ENCODE measurements at regions not wholly inside any gene's neighbourhood (a gene's known extent, or its start where the extent isn't known, plus 50 kb on each side); places are given as distances from the start of the nearest gene placed in this dataset.

DNA sequence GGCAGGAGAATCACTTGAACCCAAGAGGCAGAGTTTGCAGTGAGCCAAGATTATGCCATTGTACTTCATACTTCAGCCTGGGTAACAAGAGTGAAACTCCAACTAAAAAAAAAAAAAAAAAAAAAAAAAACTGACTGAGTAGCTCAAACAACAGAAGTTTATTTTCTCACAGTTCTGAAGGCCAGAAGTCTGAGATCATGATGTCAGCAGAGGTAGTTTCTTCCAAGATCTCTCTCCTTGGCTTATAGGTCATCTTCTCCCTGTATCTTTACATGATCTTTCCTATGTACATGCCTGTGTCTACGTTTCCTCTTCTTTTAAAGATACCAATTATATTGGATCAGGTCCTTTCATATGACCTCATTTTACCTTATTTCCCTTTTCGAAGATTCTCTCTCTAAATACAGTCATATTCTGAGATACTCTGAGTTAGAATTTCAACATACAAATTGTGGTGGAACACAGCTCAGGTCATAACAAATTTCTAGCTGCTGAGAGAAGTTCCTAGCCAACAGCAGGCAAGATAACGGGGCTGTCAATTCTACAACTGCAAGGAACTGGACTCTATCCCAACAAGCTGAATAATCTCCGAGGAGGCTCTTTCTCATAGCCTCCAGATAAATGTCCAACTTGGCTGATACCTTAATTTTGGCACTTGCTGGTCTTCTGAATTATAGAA lies 187.7 kb upstream of the ADAMTS5 start:
- TF ChIP-seq CREB1 (IDR thresholded peaks at IDR 0.05; ENCODE audit: low read depth) (no peak), EP300 (IDR thresholded peaks at IDR 0.05; ENCODE audit: borderline replicate concordance) (no peak), CEBPB (IDR thresholded peaks at IDR 0.05) (no peak), EGR1 (IDR thresholded peaks at IDR 0.05) (no peak), TCF12 (IDR thresholded peaks at IDR 0.05; ENCODE audit: low read depth) (no peak), YY1 (IDR thresholded peaks at IDR 0.05; ENCODE audit: low read depth) (no peak), RAD21 (IDR thresholded peaks at IDR 0.05; ENCODE audit: low read depth) (no peak), TAF1 (IDR thresholded peaks at IDR 0.05; ENCODE audit: low read depth) (no peak)
- TF ChIP-seq, protein P1, sequence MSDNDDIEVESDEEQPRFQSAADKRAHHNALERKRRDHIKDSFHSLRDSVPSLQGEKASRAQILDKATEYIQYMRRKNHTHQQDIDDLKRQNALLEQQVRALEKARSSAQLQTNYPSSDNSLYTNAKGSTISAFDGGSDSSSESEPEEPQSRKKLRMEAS (IDR thresholded peaks at IDR 0.05) = no peak
- TF ChIP-seq, protein P2, sequence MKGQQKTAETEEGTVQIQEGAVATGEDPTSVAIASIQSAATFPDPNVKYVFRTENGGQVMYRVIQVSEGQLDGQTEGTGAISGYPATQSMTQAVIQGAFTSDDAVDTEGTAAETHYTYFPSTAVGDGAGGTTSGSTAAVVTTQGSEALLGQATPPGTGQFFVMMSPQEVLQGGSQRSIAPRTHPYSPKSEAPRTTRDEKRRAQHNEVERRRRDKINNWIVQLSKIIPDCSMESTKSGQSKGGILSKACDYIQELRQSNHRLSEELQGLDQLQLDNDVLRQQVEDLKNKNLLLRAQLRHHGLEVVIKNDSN (IDR thresholded peaks at IDR 0.05) = no peak

All from Ishikawa (cell line).